ENCODE measurements at regions not wholly inside any gene's neighbourhood (a gene's known extent, or its start where the extent isn't known, plus 50 kb on each side); places are given as distances from the start of the nearest gene placed in this dataset.

DNA sequence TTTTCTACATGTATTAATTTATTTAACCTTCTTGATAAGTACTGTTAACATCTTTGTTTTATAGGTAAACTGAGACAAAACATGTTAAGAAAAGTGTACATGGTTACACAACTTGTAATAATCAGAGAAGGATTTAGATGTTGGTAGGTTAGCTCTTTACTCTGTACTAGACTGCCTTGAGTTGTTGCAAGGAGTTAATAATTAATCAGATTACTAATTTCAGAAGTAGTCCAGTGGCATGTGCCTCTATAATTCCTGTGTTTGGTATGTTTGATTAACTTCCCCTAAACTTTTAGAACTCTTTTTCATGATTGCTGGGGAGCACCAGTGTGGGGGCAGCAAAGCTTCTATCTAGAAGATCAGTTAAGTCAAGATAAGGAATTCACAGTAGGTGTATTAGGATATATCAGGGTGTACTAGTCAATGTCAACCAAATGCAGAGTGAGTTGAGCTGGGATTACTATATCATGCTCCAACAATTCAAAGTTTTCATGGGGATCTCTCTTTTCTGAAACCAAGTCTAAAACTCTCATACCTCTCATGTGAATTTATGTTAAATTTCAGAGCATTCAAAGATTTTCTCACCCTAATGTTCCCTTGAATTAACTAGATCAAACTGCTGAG, 129.7 kb upstream of the AHI1 start:
- Histone ChIP-seq H3F3A (ENCODE audit: insufficient read depth, low read length) (no peaks in the 10 kb centered on the region), H3K4me3 (ENCODE audit: low read depth, low read length, poor library complexity, severe bottlenecking) (no peak overlapping the region), H4K20me1 (ENCODE audit: insufficient read depth, low read length) (no peaks in the 10 kb centered on the region), H3K9me3 (ENCODE audit: low read length) (no peaks in the 10 kb centered on the region), H2AFZ (ENCODE audit: low read length) (no peak overlapping the region), H3K79me2 (ENCODE audit: insufficient read depth, low read length) (no peaks in the 10 kb centered on the region), H3K9me2 (ENCODE audit: low read depth, low read length) (no peaks in the 10 kb centered on the region), H3K27ac (ENCODE audit: low read depth, low read length, poor library complexity, severe bottlenecking) (no peak overlapping the region), H3K4me2 (ENCODE audit: low read length) (no peak overlapping the region), H3K36me3 (ENCODE audit: insufficient read depth, low read length) (no peaks in the 10 kb centered on the region), H3K27me3 (ENCODE audit: insufficient read depth, low read length) (no peaks in the 10 kb centered on the region), H3K9ac (ENCODE audit: low read length) (no peak overlapping the region), H3K4me1 (ENCODE audit: insufficient read depth, low read length, severe bottlenecking) (no peaks in the 10 kb centered on the region)
- TF ChIP-seq, protein P1, sequence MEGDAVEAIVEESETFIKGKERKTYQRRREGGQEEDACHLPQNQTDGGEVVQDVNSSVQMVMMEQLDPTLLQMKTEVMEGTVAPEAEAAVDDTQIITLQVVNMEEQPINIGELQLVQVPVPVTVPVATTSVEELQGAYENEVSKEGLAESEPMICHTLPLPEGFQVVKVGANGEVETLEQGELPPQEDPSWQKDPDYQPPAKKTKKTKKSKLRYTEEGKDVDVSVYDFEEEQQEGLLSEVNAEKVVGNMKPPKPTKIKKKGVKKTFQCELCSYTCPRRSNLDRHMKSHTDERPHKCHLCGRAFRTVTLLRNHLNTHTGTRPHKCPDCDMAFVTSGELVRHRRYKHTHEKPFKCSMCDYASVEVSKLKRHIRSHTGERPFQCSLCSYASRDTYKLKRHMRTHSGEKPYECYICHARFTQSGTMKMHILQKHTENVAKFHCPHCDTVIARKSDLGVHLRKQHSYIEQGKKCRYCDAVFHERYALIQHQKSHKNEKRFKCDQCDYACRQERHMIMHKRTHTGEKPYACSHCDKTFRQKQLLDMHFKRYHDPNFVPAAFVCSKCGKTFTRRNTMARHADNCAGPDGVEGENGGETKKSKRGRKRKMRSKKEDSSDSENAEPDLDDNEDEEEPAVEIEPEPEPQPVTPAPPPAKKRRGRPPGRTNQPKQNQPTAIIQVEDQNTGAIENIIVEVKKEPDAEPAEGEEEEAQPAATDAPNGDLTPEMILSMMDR (IDR thresholded peaks at IDR 0.05; ENCODE audit: low read length) = no peak
- no peak for TF ChIP-seq EZH2 (IDR thresholded peaks at IDR 0.05; ENCODE audit: borderline replicate concordance, low read length)

DNA sequence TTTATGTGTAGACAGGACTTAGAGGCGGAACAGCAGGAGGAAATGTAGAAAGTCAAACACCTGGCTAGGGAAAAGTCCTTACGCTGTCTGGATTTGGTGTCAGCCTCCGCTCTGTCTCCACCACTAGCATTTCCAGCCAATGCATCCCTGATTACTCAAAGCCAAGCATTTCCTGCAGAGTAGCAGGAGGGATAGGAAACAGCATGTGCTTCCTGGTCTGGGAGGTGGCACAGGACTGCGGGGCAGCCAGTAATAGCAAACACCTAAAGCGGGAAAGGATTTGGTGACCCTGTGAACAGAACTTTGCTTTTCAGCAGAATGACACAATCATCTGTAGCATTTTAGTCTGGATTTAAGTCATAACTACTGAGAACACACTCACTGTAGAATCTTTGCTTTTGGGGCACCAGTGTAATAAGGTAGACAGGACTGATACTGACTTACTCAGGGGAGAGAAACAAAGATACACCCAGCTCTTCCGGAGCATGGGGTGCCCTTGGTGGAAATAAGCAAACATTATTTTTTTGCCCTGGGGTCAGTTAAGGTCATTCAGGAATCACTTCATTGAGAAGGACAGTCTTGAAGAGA, 133.3 kb upstream of the AHI1 start:
- Histone ChIP-seq H3K27ac (ENCODE audit: low read depth, low read length, poor library complexity, severe bottlenecking) (no peak overlapping the region), H3K4me1 (ENCODE audit: insufficient read depth, low read length, severe bottlenecking) (no peaks in the 10 kb centered on the region), H3K9me2 (ENCODE audit: low read depth, low read length) (no peaks in the 10 kb centered on the region), H3K4me3 (ENCODE audit: low read depth, low read length, poor library complexity, severe bottlenecking) (no peak overlapping the region), H3K27me3 (ENCODE audit: insufficient read depth, low read length) (no peaks in the 10 kb centered on the region), H3K9me3 (ENCODE audit: low read length) (no peaks in the 10 kb centered on the region), H3K79me2 (ENCODE audit: insufficient read depth, low read length) (no peaks in the 10 kb centered on the region), H3F3A (ENCODE audit: insufficient read depth, low read length) (no peaks in the 10 kb centered on the region), H3K9ac (ENCODE audit: low read length) (no peak overlapping the region), H3K4me2 (ENCODE audit: low read length) (no peak overlapping the region), H3K36me3 (ENCODE audit: insufficient read depth, low read length) (no peaks in the 10 kb centered on the region), H4K20me1 (ENCODE audit: insufficient read depth, low read length) (no peaks in the 10 kb centered on the region), H2AFZ (ENCODE audit: low read length) (no peak overlapping the region)
- TF ChIP-seq, protein P1 (IDR thresholded peaks at IDR 0.05; ENCODE audit: low read length) = no peak
- TF ChIP-seq EZH2 (IDR thresholded peaks at IDR 0.05; ENCODE audit: borderline replicate concordance, low read length) = no peak

DNA sequence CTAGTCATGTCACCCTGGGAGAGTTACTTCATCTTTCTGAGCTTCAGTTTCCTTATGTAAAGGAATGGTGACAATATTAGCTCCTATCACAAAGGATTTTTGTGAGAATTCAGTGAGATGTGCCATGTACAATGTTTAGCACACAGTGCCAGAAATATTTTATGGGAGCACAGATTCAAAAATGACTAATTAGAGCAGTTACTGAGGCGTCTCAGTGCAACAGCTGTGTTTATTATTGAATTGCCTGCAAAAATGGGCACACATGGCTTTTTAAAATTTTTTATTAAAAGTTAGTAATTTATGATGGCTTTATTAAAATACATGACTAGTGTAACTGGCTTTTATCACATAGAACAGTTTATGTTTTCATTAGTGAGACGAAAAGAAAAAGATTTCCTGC, 134.3 kb upstream of the AHI1 start:
- no peaks in the 10 kb centered on the region for H3K79me2 ChIP-seq (ENCODE audit: insufficient read depth, low read length)
- H2AFZ ChIP-seq (ENCODE audit: low read length) = no peak overlapping the region
- H3K9ac ChIP-seq (ENCODE audit: low read length) = no peak overlapping the region
- H4K20me1 ChIP-seq (ENCODE audit: insufficient read depth, low read length) = no peaks in the 10 kb centered on the region
- H3K4me3 ChIP-seq (ENCODE audit: low read depth, low read length, poor library complexity, severe bottlenecking) = no peak overlapping the region
- H3F3A ChIP-seq (ENCODE audit: insufficient read depth, low read length) = no peaks in the 10 kb centered on the region
- H3K9me3 ChIP-seq (ENCODE audit: low read length) = no peaks in the 10 kb centered on the region
- H3K9me2 ChIP-seq (ENCODE audit: low read depth, low read length) = no peaks in the 10 kb centered on the region
- no peaks in the 10 kb centered on the region for H3K4me1 ChIP-seq (ENCODE audit: insufficient read depth, low read length, severe bottlenecking)
- no peaks in the 10 kb centered on the region for H3K27me3 ChIP-seq (ENCODE audit: insufficient read depth, low read length)
- H3K36me3 ChIP-seq (ENCODE audit: insufficient read depth, low read length) = no peaks in the 10 kb centered on the region
- H3K4me2 ChIP-seq (ENCODE audit: low read length) = no peak overlapping the region
- no peak for TF ChIP-seq EZH2 (IDR thresholded peaks at IDR 0.05; ENCODE audit: borderline replicate concordance, low read length)
- TF ChIP-seq, protein P1 (IDR thresholded peaks at IDR 0.05; ENCODE audit: low read length) = no peak
- no peak overlapping the region for H3K27ac ChIP-seq (ENCODE audit: low read depth, low read length, poor library complexity, severe bottlenecking)

All from OCI-LY1 (cell line).